HepG2 (cell line): ENCODE measurements at regions not wholly inside any gene's neighbourhood (a gene's known extent, or its start where the extent isn't known, plus 50 kb on each side); places are given as distances from the start of the nearest gene placed in this dataset.

Experiments used
- FIP1L1 ChIP-seq: fragments of 200-400 bp; formaldehyde crosslinking; IDR thresholded peaks from 2 replicates; pipeline ENCODE4 v1.6.1; 2018; ENCODE audit warnings: low read depth, mild to moderate bottlenecking, low read length, moderate library complexity, borderline replicate concordance; ENCODE audit not compliant: insufficient read depth
- FOSL2 ChIP-seq: sonication (generic); formaldehyde crosslinking; IDR thresholded peaks from 2 replicates; pipeline ENCODE4 v1.4.0; 2020; ENCODE audit warnings: missing genetic modification reagents
- GABPA ChIP-seq, 2 experiments: IDR thresholded peaks; 2 replicates each; pipeline ENCODE4 v1.6.1; 2011 to 2016; ENCODE audit warnings: low read depth in 2 of 2, low read length in 1 of 2, missing biosample characterization in 1 of 2, missing genetic modification characterization in 1 of 2
- JUN ChIP-seq: sonication (generic); formaldehyde crosslinking; IDR thresholded peaks from 2 replicates; pipeline ENCODE4 v1.4.0; 2020; ENCODE audit warnings: mild to moderate bottlenecking, missing genetic modification reagents
- MIER2 ChIP-seq: IDR thresholded peaks from 2 replicates; pipeline ENCODE4 v1.6.1; 2016; ENCODE audit warnings: missing biosample characterization, missing genetic modification reagents
- MIER3 ChIP-seq: IDR thresholded peaks from 2 replicates; pipeline ENCODE4 v1.6.1; 2016; ENCODE audit warnings: missing compliant biosample characterization, borderline replicate concordance
- RXRB ChIP-seq: IDR thresholded peaks from 2 replicates; pipeline ENCODE4 v1.6.1; 2016; ENCODE audit warnings: borderline replicate concordance, missing genetic modification reagents, missing compliant biosample characterization
- SP5 ChIP-seq: IDR thresholded peaks from 2 replicates; pipeline ENCODE4 v1.6.1; 2016; ENCODE audit warnings: low read depth, borderline replicate concordance
- TEAD3 ChIP-seq: optimal IDR thresholded peaks from 2 replicates; pipeline ENCODE3; 2016; ENCODE audit warnings: borderline replicate concordance
- ZFP41 ChIP-seq: sonication (generic); formaldehyde crosslinking; IDR thresholded peaks from 2 replicates; pipeline ENCODE4 v1.4.0; 2020; ENCODE audit warnings: mild to moderate bottlenecking, missing genetic modification reagents, borderline replicate concordance
- ZNF232 ChIP-seq: sonication (generic); formaldehyde crosslinking; IDR thresholded peaks from 2 replicates; pipeline ENCODE4 v1.4.0; 2020; ENCODE audit warnings: missing genetic modification reagents, borderline replicate concordance
- ZNF451 ChIP-seq: sonication (generic); formaldehyde crosslinking; IDR thresholded peaks from 2 replicates; pipeline ENCODE4 v1.5.0; 2020; ENCODE audit warnings: mild to moderate bottlenecking, missing genetic modification reagents
- ZNF777 ChIP-seq: sonication (generic); formaldehyde crosslinking; IDR thresholded peaks from 2 replicates; pipeline ENCODE4 v1.4.0; 2020; ENCODE audit warnings: missing genetic modification reagents
- ZSCAN21 ChIP-seq: sonication (generic); formaldehyde crosslinking; IDR thresholded peaks from 2 replicates; pipeline ENCODE4 v1.8.0; 2022; ENCODE audit warnings: mild to moderate bottlenecking, missing genetic modification reagents, moderate library complexity, borderline replicate concordance
- TF ChIP-seq, protein P1 (sequence below): sonication (generic); formaldehyde crosslinking; IDR thresholded peaks from 2 replicates; pipeline ENCODE4 v1.9.0; 2021; ENCODE audit warnings: mild to moderate bottlenecking, missing genetic modification reagents
- TF ChIP-seq, protein P2 (sequence below): sonication (generic); formaldehyde crosslinking; IDR thresholded peaks from 2 replicates; pipeline ENCODE4 v1.5.1; 2020; ENCODE audit warnings: mild to moderate bottlenecking, missing genetic modification reagents, borderline replicate concordance
- TF ChIP-seq, protein P3 (sequence below): sonication (generic); formaldehyde crosslinking; IDR thresholded peaks from 2 replicates; pipeline ENCODE4 v1.4.0; 2020; ENCODE audit warnings: missing genetic modification reagents

DNA sequence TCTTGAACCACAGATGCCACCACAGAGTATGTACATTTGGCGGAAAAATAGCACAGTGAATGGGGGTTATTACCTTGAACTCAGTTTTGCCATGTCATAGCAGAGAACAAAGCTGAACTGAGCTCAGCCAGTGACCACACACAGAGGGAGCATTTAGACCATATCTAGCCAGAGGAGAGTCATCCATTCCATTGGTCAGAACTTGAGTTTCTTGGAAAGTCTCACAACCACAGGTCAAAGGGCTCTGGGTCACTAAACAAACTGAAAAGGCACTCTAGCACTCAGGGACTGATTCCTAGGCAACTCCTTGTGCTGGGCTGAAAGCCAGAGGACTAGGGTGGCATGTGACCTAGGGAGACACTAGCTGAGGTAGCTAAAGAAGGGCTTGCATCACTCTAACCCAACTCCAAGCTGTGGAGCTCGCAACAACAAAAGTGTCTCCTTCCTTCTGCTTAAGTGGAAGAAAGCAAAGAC lies 239.7 kb upstream of the SEMA3D start (continued):
- TF ChIP-seq, protein P1, sequence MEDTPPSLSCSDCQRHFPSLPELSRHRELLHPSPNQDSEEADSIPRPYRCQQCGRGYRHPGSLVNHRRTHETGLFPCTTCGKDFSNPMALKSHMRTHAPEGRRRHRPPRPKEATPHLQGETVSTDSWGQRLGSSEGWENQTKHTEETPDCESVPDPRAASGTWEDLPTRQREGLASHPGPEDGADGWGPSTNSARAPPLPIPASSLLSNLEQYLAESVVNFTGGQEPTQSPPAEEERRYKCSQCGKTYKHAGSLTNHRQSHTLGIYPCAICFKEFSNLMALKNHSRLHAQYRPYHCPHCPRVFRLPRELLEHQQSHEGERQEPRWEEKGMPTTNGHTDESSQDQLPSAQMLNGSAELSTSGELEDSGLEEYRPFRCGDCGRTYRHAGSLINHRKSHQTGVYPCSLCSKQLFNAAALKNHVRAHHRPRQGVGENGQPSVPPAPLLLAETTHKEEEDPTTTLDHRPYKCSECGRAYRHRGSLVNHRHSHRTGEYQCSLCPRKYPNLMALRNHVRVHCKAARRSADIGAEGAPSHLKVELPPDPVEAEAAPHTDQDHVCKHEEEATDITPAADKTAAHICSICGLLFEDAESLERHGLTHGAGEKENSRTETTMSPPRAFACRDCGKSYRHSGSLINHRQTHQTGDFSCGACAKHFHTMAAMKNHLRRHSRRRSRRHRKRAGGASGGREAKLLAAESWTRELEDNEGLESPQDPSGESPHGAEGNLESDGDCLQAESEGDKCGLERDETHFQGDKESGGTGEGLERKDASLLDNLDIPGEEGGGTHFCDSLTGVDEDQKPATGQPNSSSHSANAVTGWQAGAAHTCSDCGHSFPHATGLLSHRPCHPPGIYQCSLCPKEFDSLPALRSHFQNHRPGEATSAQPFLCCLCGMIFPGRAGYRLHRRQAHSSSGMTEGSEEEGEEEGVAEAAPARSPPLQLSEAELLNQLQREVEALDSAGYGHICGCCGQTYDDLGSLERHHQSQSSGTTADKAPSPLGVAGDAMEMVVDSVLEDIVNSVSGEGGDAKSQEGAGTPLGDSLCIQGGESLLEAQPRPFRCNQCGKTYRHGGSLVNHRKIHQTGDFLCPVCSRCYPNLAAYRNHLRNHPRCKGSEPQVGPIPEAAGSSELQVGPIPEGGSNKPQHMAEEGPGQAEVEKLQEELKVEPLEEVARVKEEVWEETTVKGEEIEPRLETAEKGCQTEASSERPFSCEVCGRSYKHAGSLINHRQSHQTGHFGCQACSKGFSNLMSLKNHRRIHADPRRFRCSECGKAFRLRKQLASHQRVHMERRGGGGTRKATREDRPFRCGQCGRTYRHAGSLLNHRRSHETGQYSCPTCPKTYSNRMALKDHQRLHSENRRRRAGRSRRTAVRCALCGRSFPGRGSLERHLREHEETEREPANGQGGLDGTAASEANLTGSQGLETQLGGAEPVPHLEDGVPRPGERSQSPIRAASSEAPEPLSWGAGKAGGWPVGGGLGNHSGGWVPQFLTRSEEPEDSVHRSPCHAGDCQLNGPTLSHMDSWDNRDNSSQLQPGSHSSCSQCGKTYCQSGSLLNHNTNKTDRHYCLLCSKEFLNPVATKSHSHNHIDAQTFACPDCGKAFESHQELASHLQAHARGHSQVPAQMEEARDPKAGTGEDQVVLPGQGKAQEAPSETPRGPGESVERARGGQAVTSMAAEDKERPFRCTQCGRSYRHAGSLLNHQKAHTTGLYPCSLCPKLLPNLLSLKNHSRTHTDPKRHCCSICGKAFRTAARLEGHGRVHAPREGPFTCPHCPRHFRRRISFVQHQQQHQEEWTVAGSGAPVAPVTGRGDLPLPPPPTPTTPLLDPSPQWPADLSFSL (CRISPR knock-in tag): no peak
- TF ChIP-seq GABPA (IDR thresholded peaks at IDR 0.05; ENCODE audit: low read depth, low read length) (no peak), GABPA (CRISPR knock-in tag; IDR thresholded peaks at IDR 0.05; ENCODE audit: low read depth) (no peak), RXRB (CRISPR knock-in tag) (peak; percentile 60; the same call in 1 of the 2 replicates), FIP1L1 (no peak), ZNF232 (CRISPR knock-in tag) (no peak), TEAD3 (CRISPR knock-in tag) (peak; percentile 67), ZSCAN21 (CRISPR knock-in tag) (no peak), FOSL2 (peak; percentile 80), MIER3 (CRISPR knock-in tag) (0 out of 2 replicates have a peak, but pooled peaks have one; percentile 22), ZFP41 (CRISPR knock-in tag) (no peak), ZNF451 (no peak), MIER2 (CRISPR knock-in tag) (no peak; the same call in 1 of the 2 replicates), ZNF777 (CRISPR knock-in tag) (no peak), SP5 (CRISPR knock-in tag) (no peak), JUN (CRISPR knock-in tag) (no peak)
- TF ChIP-seq, protein P2, sequence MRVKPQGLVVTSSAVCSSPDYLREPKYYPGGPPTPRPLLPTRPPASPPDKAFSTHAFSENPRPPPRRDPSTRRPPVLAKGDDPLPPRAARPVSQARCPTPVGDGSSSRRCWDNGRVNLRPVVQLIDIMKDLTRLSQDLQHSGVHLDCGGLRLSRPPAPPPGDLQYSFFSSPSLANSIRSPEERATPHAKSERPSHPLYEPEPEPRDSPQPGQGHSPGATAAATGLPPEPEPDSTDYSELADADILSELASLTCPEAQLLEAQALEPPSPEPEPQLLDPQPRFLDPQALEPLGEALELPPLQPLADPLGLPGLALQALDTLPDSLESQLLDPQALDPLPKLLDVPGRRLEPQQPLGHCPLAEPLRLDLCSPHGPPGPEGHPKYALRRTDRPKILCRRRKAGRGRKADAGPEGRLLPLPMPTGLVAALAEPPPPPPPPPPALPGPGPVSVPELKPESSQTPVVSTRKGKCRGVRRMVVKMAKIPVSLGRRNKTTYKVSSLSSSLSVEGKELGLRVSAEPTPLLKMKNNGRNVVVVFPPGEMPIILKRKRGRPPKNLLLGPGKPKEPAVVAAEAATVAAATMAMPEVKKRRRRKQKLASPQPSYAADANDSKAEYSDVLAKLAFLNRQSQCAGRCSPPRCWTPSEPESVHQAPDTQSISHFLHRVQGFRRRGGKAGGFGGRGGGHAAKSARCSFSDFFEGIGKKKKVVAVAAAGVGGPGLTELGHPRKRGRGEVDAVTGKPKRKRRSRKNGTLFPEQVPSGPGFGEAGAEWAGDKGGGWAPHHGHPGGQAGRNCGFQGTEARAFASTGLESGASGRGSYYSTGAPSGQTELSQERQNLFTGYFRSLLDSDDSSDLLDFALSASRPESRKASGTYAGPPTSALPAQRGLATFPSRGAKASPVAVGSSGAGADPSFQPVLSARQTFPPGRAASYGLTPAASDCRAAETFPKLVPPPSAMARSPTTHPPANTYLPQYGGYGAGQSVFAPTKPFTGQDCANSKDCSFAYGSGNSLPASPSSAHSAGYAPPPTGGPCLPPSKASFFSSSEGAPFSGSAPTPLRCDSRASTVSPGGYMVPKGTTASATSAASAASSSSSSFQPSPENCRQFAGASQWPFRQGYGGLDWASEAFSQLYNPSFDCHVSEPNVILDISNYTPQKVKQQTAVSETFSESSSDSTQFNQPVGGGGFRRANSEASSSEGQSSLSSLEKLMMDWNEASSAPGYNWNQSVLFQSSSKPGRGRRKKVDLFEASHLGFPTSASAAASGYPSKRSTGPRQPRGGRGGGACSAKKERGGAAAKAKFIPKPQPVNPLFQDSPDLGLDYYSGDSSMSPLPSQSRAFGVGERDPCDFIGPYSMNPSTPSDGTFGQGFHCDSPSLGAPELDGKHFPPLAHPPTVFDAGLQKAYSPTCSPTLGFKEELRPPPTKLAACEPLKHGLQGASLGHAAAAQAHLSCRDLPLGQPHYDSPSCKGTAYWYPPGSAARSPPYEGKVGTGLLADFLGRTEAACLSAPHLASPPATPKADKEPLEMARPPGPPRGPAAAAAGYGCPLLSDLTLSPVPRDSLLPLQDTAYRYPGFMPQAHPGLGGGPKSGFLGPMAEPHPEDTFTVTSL (CRISPR knock-in tag): no peak; the same call in 1 of the 2 replicates
- TF ChIP-seq, protein P3, sequence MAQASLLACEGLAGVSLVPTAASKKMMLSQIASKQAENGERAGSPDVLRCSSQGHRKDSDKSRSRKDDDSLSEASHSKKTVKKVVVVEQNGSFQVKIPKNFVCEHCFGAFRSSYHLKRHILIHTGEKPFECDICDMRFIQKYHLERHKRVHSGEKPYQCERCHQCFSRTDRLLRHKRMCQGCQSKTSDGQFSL (CRISPR knock-in tag): no peak
